A172 (cell line): ENCODE measurements at regions not wholly inside any gene's neighbourhood (a gene's known extent, or its start where the extent isn't known, plus 50 kb on each side); places are given as distances from the start of the nearest gene placed in this dataset.

ENCODE experiments used
- DNase-seq: peaks from one replicate; pipeline ENCODE4 v3.0.0-alpha.2; 2015; ENCODE audit warnings: low spot score

DNA sequence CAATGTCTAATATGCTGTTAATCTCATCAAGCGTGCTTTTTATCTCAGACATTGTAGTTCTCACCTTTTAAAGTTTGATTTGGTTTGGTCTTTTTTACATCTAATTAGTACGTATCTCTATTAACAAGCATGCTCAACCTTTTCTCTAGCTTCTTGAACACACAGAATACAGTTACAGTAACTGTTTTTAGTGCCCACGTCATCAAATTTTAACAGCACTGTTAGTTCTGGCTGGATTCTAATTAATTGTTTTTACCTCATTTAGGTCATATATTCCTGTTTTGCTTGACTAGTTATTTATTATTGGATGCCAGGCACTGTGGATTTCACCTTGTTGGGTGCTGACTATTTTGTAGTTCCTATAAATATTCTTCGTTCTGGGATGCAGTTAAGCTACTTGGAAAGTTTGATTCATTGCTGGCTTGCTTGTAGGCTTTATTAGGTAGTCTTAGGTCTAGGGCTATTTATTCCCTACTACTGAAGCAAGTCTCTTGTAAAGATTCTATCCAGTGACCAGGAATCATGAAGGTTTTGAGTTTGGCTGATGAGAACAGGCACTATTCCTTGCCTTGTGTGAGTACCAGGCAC, 263.0 kb downstream of the ETAA1 start:
- DNase-seq = no peak

DNA sequence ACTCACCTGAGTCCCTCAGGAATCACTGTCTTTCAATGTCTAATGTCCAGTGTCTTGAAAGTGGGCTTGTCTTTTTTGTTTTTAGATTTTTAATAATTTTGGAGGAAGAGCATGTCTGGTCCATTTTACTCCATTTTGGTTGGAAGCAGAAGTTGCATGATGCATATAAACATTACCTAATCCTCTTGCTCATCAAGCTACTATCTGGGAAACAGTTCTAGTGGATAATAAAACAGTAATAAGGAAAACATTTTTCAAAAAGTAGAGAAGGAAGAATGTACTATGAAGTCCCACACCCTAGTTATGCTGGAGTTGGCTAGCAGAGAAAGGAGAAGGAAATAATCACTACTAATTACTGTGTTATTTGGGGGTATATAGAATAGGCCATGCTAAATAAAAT, 263.7 kb downstream of the ETAA1 start:
- DNase-seq = no peak

DNA sequence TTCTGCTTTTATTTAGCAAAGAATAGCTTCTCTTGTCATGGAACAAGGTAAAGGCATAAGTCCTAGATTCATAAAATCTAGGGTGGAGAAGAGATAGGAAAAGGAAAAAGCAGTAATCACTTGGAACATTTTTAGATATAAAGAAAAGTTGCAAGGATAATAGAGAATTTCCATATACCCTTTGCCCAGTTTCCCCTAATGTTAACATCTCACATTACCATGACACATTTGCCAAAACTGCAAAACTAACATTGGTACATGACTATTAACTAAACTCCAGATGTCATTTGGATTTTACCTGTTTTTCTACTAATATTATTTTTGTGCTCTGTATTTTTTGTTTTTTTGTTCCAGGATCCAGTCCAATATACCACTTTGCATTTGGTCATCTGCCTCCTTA, 265.1 kb downstream of the ETAA1 start:
- no peak for DNase-seq

DNA sequence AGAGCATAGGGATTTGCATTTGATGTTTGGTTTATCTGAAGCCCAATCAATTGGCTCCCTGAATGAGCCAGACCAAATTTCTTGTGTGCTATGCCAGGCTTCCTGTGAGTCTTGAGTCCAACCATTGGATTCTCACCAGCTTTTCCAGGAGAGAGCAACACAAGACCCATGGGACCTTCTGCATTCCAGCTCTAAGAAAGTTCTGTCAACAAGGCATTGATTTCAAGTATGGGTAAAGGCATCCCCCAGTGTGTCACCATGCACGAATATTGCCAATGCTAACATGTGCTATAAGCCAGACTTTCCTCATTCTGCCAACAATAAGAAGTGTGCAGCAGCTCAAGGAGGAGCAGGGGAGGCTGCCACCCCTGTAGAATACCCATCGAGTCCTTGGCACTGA, 266.6 kb downstream of the ETAA1 start:
- no peak for DNase-seq

DNA sequence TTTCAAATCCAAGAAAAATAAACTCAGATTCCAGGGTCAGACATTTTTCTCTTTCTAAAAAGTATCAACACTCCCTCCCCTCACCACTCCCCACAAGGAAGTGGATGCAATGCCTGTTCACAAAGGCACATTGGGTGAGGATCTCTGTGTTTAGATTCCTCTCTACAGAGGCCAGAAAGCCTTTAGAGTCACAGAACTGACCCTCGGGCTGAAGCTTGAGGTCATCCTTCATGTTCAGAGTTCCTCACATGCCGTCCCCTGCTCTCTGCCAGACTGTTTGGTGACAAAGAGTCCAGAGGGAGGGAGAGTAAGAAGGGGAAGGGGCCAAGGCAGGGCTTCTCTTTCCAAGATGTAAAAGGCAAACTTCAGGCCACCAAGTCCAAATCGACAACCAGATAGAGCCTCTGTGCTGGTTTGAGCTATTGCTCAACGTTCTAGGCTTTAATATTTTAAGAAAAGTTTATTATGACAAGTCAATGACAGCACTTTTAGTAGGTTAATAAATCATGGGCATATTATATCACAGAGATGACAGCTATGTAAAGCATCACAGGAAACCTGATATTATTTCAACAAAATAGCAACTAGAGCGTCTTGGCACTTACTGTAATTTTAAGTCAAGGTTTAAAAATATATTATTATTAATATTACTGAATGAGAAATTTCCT, 269.4 kb downstream of the ETAA1 start:
- no peak for DNase-seq

DNA sequence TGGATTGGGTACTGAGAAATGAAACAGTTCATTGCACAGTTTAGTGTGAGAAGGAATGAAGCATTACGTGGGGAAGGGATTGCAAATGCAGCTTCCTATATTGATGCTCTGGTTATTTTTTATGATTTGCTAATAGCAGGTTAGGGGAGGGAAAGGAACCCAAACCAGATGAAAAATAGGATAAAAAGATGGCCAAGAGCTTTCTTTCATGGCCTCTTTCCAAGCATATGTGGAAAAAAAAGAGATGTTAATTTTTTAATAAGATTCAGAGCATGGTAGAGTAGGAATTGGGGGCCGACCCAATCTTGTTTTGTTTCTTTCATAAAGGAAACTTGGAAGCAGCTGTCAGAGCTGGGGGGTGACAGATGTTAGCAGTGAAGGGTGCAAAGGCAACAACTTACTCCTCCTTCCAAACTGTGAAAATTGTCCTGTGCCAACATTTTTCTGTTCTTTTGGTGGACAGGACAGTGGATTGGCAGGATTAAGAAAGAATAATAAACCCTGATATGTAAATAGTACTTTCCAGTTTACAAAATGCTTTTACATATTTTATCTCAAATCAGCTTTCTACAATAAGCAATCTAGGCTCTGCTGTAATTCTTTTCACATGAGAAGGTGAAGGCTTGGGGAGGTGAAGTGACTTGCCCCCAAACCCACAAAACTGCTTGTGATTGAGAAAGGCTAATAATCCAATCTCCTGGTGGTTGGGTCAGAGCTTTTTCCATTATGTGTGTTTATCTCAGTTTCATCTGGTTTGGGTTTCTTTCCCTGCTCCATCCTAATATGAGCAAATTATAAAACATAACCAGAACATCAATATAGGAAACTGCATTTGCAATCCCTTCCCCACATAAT, 270.1 kb downstream of the ETAA1 start:
- no peak for DNase-seq

DNA sequence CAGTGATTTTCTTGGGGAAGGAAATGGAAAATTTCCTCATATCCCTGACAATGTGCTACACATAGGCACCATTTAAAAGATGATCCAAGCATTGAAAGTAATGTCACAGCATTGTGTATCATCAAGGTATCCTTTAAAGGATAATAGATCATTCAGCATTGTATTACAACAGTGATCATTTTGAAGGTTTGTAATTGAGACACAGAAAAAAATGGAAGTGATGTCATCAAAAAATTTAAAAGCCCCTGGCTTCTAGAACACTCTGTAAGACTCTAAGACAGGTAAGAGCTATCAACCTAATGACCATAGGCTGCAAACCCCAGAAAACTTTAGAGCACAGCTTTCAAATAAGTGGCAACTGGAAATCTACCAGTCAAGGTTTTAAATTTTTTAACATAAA, 271.4 kb downstream of the ETAA1 start:
- DNase-seq = no peak

DNA sequence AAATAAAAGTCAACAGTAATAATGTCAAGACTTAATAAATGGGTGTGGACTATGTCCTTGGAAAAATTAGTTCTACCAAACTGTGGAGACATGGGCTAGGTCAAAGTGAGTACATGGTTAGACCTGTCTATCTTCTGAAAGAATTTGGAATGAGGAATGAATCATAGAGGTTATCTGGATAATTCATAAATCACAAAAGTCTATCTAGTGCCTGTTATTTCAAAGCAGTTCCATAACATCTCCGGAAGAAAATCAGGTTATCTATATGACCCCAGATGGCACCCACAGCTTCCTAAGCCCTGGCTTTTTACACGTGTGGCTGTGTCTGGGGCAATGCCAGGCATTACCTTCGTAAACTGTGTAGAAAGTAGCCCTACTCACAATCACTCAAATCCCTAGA, 272.0 kb downstream of the ETAA1 start:
- no peak for DNase-seq

DNA sequence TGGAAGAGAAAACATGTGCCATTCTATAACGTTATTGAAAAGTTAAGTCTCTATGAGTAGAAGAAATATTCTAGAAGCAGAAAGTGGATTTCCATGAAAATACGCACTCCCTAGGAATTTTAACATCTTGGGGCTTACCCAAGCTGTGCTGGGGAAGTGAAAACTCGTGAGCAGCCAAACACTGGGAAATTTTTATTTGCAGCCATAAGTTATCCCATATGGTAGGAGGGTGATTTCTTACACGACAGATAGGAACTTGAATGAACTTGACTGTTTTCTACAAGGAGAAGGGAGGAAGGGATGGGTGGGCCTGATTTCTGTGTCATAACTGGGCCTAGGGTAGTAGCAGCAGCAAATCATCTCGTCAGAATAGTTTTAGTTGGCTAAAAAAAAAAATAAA, 272.6 kb downstream of the ETAA1 start:
- no peak for DNase-seq

DNA sequence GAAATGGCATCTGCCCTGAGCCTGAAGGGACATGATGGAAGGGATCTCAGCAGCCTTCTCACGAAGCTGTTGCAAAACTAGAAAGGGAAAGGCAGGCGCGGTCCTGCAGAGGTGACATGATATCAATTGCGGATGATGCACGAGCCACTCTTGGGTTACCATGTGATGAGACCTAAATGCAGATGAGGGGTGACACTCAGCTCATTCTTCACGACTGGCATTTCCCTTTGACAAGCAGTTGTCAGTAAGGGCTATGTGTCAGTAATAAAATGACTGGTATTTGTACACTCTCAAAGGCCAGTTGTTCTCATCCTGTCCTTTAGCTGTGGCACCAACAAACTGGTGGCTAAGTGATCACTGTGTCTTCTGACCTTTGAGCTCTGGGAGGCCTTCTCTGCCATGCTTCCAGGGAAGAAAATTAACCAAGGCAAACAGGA, 273.6 kb downstream of the ETAA1 start:
- no peak for DNase-seq

DNA sequence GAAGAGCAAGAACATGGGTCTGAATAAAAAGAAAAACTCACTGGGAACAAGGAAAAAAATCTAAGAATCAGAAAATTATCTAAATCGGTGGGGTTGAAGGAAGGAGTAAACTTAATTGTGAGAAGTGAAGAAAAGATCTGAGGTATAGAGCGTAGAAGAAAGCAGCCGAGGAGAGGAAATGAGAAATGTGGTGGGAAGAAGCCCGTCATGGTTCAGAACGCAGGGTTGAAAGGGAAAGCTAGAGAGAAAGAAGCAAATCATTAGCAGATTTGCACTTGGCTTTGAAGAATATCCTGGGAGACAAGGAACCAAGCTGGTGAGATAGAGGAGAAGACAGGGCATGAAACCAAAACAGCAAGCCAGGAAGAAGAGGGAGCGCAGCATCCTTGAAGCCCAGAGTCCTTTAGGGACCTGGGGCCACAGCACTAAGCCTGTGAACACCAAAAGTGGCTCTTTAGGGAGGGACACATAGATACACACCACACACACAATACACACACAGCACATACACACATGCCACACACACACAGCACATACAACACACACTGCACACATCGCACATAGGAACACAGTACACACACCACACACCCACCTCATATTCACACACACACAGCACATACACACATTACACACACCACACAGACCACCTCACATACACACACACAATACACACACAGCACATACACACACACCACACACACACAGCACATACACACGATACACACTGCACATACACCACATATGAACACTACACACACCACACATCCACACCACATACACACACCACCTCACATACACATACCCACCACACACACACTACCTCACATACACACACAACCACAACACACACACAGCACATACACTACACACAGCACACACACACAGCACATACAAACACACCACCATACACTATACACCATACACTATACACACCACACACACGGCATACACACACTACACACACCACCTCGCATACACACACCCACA, 274.6 kb downstream of the ETAA1 start:
- no peak for DNase-seq

DNA sequence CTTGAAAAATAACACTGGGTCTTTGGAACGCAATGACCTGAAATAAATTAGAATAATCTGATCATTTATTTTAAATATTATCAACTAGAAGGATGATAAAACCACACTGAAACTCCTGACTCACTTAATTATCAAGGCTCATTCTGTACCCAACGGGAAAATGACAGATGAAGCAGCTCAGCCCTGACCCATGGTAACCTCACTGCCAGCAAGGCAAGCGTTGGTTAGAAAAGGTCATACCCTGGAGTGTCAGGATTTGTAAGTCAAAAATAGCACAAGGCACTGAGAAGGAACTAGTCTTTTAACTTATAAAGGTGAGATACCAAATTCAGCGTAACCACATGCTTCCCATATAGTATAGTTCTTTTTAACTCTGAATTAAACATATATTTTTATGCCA, 277.5 kb downstream of the ETAA1 start:
- peak; percentile 18 for DNase-seq

DNA sequence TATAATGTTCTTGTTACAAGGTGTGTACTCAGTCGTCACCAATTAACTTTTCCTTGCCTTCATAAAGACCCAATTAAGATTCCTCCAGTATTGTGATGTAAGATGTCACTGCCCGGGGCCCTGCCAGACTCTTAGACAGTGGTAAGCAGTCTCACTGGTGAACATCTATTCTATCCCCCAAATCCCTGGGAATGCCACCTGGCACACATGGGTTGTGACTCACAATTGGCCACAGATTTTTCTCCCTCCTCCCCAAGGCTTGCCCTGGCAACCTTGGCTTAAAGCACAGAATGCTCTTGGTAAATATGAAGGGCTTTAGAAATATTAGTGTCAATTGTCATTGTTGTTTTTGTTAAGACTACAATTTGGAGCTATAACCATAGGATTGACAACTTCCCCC, 287.9 kb downstream of the ETAA1 start:
- DNase-seq = no peak

DNA sequence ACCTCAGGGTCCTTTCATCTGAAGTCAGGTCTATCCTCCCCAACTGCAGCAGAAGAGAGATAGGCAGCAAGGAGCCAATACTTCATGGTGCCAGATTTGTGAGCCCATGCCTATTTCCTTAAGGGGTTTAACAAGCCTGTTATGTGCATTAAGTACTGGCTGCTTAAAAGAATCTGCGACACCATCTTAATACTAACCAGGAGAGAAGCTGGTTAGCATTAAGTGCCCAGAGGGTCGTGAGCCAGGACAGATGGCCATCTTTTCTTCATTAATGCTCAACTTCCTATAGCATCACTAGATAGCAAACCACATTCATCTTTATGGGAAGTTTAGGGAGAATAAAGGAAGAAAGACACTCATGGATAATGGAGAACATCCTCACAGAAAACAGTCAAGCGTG, 289.1 kb downstream of the ETAA1 start:
- no peak for DNase-seq

DNA sequence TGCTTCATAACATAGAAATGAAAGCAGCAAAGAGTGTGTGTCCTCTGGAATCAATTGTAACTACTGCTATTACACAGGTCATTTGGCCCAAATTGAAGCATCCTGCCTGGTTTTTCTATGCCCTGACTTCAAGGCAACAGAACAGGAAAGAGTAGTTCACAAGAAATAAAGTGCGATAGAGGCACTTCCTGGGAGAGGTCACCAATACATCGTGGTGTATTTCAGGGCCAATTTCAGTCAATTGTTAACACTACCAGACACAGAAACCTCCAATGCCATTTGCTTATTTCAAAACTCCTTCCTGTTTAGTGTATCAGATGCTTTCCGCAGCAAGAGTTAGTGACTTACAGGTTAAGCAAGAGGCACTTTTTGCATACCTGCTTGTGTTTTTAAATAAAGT, 292.1 kb downstream of the ETAA1 start:
- no peak for DNase-seq

DNA sequence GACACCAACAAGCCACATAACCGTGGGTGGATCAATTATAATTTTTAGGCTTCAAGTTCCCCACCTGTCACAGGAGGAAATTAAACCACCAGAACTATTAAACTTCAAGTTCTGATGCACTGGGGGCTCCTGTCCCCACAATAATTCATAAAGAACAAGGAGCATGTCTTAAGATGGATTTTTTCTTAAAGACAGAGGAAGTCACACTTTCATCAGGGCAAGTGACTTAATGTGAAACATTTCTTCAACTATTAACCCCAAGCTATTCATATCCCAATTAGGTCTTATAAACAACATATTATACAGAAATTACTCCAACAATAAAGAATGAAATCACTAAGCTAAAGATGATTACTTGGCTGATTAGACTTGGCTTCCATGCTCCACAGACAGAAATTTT, 292.5 kb downstream of the ETAA1 start:
- no peak for DNase-seq

DNA sequence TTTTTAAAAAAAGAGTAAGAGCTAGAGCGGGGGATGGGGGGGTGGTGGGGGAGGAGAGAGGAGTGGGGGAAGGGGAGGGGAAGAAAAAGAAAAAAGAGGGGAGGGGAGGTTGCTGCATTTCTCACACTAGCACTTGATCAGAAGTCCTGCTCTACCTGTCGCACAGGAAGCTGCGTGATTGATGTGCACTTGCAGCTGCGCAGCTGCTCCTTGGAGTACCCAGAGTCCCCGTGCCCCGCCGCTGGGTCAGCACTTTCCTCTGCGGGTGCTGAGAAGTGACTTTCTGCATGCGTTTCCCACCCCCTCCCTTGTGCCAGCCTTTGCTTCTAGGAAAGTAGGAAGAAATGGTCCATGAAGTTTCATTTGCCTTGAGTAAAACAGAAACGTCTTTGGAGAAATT, 297.3 kb downstream of the ETAA1 start:
- no peak for DNase-seq

DNA sequence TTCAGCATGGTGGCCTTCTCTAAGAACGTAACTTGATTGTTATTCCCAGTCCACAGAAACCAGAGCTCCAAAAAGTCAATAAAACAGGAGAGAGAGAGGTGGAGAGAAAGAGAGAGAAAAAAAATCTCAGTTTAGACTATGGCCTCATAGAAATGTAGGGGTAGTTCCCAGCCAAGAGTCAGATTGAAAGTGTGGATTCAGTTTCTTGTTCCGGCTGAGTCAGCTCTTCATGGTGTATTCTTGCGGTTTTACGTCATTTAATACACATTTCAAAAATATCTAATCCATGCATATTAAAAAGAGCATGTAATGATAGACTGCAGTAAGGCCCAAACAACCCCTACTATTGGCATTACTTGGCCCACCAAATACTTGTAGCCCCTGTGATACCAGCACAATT, 303.9 kb downstream of the ETAA1 start:
- no peak for DNase-seq

DNA sequence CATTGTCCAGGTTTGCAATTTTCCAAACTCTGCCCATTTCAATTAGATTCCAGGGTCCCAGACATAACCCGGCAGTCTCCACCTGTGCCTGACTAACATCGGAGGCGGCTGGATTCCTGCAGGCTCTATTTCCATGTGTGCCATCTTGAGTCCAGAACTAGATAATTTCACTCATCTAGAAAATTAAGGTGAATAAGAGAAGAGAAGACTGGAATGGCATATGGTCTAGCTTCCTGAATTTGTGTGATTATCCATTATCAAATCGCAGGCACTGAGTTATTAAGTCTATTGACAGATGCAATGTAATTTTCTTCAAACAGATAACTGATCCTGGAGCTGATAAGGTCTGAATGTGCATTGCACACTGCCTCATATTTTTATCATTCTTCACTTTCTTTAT, 305.2 kb downstream of the ETAA1 start:
- DNase-seq = no peak

DNA sequence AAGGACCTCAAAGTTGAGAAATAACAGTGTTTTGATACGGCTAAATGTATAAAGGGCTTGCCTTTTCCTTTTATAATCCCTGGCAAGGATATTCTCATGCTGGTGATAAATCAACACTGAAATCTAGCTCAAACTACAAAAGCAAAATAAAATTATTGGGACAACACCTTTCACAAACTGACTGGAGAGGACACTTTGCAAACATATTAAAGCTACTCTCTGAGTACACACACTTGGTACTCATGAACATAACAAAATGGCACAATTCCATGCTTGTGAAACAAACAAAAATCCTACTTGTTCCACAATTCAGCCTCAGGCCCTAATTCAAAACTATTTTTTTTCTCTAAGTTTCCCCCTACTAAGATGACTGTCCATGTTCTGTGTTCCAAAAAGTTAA, 305.8 kb downstream of the ETAA1 start:
- no peak for DNase-seq

DNA sequence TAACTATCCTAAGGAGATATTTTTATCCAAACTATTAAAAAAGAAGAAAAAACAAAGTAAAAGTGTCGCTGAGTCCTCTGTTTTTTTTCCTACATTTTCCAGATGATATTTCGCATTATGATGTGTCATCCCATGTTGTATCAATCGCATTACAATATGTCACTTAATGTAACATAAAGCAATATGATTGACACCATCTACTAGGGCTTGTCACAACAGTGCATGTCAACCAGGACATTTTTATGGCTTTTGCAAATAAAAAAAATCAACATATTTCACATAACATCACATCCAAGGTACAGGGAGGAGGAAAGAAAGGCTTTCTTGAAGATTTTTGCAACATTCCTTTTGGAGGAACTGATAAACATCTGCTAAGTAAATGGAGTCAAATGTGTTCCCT, 308.9 kb downstream of the ETAA1 start:
- no peak for DNase-seq

DNA sequence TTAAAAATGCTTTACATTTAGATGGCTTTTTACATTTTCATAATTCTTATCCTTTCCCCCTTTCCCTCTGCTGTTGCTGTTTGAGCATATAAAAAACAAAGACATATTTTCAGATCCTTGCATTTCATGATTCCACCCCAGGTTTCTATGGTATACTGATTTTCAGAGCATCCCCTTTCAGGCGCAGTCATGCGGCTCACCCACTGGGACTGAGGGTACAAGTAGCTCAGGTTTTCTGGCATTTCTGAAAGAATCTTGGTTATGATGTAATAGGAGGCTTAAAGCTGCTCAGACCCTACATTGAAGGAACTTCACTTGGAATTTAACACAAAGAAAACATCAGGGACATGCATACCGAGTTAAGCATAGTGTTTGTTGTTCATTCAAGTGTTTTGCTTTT, 310.8 kb downstream of the ETAA1 start:
- DNase-seq = no peak
